WERI-Rb-1 (cell line): ENCODE measurements at regions not wholly inside any gene's neighbourhood (a gene's known extent, or its start where the extent isn't known, plus 50 kb on each side); places are given as distances from the start of the nearest gene placed in this dataset.

Experiments used
- DNase-seq: peaks from one replicate; pipeline ENCODE4 v3.0.0-alpha.2; 2020
- H3K27ac ChIP-seq: fragments of 250-450 bp; sonication (Bioruptor Pico); 2 replicates; pipeline ENCODE4 v1.5.1; 2020; ENCODE audit warnings: mild to moderate bottlenecking, moderate library complexity
- H3K27me3 ChIP-seq: fragments of 250-450 bp; sonication (Bioruptor Pico); 2 replicates; pipeline ENCODE4 v1.5.1; 2021; ENCODE audit warnings: mild to moderate bottlenecking, low read depth, moderate library complexity; ENCODE audit not compliant: insufficient read depth, severe bottlenecking
- H3K36me3 ChIP-seq: fragments of 250-450 bp; sonication (Bioruptor Pico); 2 replicates; pipeline ENCODE4 v1.5.1; 2020; ENCODE audit warnings: mild to moderate bottlenecking, moderate library complexity
- H3K4me3 ChIP-seq: 2 replicates; pipeline ENCODE4 v1.5.1; 2011; ENCODE audit warnings: low read depth, mild to moderate bottlenecking, control low read depth, low read length
- H3K9me3 ChIP-seq: fragments of 250-450 bp; sonication (Bioruptor Pico); 2 replicates; pipeline ENCODE4 v1.5.1; 2021; ENCODE audit warnings: mild to moderate bottlenecking, moderate library complexity; ENCODE audit not compliant: severe bottlenecking
- CTCF ChIP-seq: IDR thresholded peaks from 2 replicates; pipeline ENCODE4 v1.5.1; 2011; ENCODE audit warnings: low read depth, mild to moderate bottlenecking, control low read depth, inconsistent platforms, low read length

GRCh38 chr1:73953586-73953985 is 244.4 kb downstream of the LRRIQ3 start:
- H3K27me3 ChIP-seq: no peaks in the 10 kb centered on the region
- no peak overlapping the region for H3K4me3 ChIP-seq
- H3K9me3 ChIP-seq: no peaks in the 10 kb centered on the region
- TF ChIP-seq CTCF: no peak
- DNase-seq: no peak
- no peaks in the 10 kb centered on the region for H3K36me3 ChIP-seq
- H3K27ac ChIP-seq: no peak overlapping the region

GRCh38 chr1:73953186-73953585 is 244.8 kb downstream of the LRRIQ3 start:
- H3K27me3 ChIP-seq: no peaks in the 10 kb centered on the region
- no peak overlapping the region for H3K27ac ChIP-seq
- TF ChIP-seq CTCF: no peak
- H3K36me3 ChIP-seq: no peaks in the 10 kb centered on the region
- H3K4me3 ChIP-seq: no peak overlapping the region
- H3K9me3 ChIP-seq: no peaks in the 10 kb centered on the region
- no peak for DNase-seq

- no peak overlapping the region for H3K27ac ChIP-seq
- no peak for DNase-seq
- no peak for TF ChIP-seq CTCF
- H3K36me3 ChIP-seq: no peaks in the 10 kb centered on the region
- no peaks in the 10 kb centered on the region for H3K9me3 ChIP-seq
- H3K4me3 ChIP-seq: no peak overlapping the region
- H3K27me3 ChIP-seq: no peaks in the 10 kb centered on the region
Observed at GRCh38 chr1:73948055-73948454, 249.9 kb downstream of the LRRIQ3 start.

GRCh38 chr1:73947009-73947408 is 251.0 kb downstream of the LRRIQ3 start:
- Histone ChIP-seq H3K9me3 (no peaks in the 10 kb centered on the region), H3K36me3 (no peaks in the 10 kb centered on the region), H3K27me3 (no peaks in the 10 kb centered on the region), H3K27ac (no peak overlapping the region), H3K4me3 (no peak overlapping the region)
- no peak for TF ChIP-seq CTCF
- no peak for DNase-seq

GRCh38 chr1:73943270-73943669 is 254.7 kb downstream of the LRRIQ3 start:
- no peak for DNase-seq
- no peak for TF ChIP-seq CTCF
- Histone ChIP-seq H3K9me3 (no peaks in the 10 kb centered on the region), H3K27ac (no peak overlapping the region), H3K27me3 (no peaks in the 10 kb centered on the region), H3K4me3 (no peak overlapping the region), H3K36me3 (no peaks in the 10 kb centered on the region)

GRCh38 chr1:73930293-73930692 is 267.7 kb downstream of the LRRIQ3 start:
- Histone ChIP-seq H3K4me3 (no peak overlapping the region), H3K36me3 (no peaks in the 10 kb centered on the region), H3K9me3 (no peaks in the 10 kb centered on the region), H3K27me3 (no peaks in the 10 kb centered on the region), H3K27ac (no peak overlapping the region)
- DNase-seq: no peak
- TF ChIP-seq CTCF: no peak
